Hepatocyte (in vitro differentiated cells): ENCODE measurements at regions not wholly inside any gene's neighbourhood (a gene's known extent, or its start where the extent isn't known, plus 50 kb on each side); places are given as distances from the start of the nearest gene placed in this dataset.

Experiments
- DNase-seq: peaks from one replicate; pipeline ENCODE4 v3.0.0-alpha.2; 2016; ENCODE audit warnings: low spot score
- H2AFZ ChIP-seq: fragments of 200-600 bp; sonication (generic); 2 replicates; pipeline ENCODE4 v1.6.0; 2016; ENCODE audit warnings: antibody characterized with exemption, mild to moderate bottlenecking
- H3K27ac ChIP-seq: fragments of 200-600 bp; sonication (generic); 2 replicates; pipeline ENCODE4 v1.5.1; 2016; ENCODE audit warnings: mild to moderate bottlenecking
- H3K27me3 ChIP-seq: fragments of 200-600 bp; sonication (generic); 2 replicates; pipeline ENCODE4 v1.6.1; 2016
- H3K36me3 ChIP-seq: fragments of 200-600 bp; sonication (generic); replicated peaks from 2 replicates; pipeline ENCODE4 v1.5.1; 2016; ENCODE audit warnings: low read depth; ENCODE audit not compliant: insufficient read depth
- H3K4me1 ChIP-seq: fragments of 200-600 bp; sonication (generic); 2 replicates; pipeline ENCODE4 v1.5.1; 2016; ENCODE audit warnings: mild to moderate bottlenecking, moderate library complexity; ENCODE audit not compliant: insufficient read depth
- H3K4me2 ChIP-seq: fragments of 200-600 bp; sonication (generic); 2 replicates; pipeline ENCODE4 v1.6.0; 2016
- H3K4me3 ChIP-seq: fragments of 200-600 bp; sonication (generic); 2 replicates; pipeline ENCODE4 v1.5.1; 2016; ENCODE audit warnings: mild to moderate bottlenecking
- H3K79me2 ChIP-seq: fragments of 200-600 bp; sonication (generic); 2 replicates; pipeline ENCODE4 v1.6.0; 2017; ENCODE audit warnings: mild to moderate bottlenecking
- H3K9me2 ChIP-seq: fragments of 200-600 bp; sonication (generic); replicated peaks from 2 replicates; pipeline ENCODE4 v1.6.0; 2017; ENCODE audit warnings: mild to moderate bottlenecking; ENCODE audit not compliant: insufficient read depth
- H3K9me3 ChIP-seq: fragments of 200-600 bp; sonication (generic); 2 replicates; pipeline ENCODE4 v1.5.1; 2016; ENCODE audit warnings: low read depth, mild to moderate bottlenecking
- H4K20me1 ChIP-seq: fragments of 200-600 bp; sonication (generic); 2 replicates; pipeline ENCODE4 v1.6.0; 2016; ENCODE audit warnings: mild to moderate bottlenecking; ENCODE audit not compliant: insufficient read depth, poor library complexity, severe bottlenecking
- EZH2 ChIP-seq: fragments of 200-600 bp; sonication (generic); IDR thresholded peaks from 2 replicates; pipeline ENCODE4 v1.6.1; 2016; ENCODE audit warnings: antibody characterized with exemption, mild to moderate bottlenecking, borderline replicate concordance
- EZH2phosphoT487 ChIP-seq: fragments of 200-600 bp; sonication (generic); IDR thresholded peaks from one replicate; pipeline ENCODE4 v1.6.1; 2018; ENCODE audit warnings: antibody characterized with exemption, mild to moderate bottlenecking, low read depth, moderate library complexity; ENCODE audit not compliant: unreplicated experiment, severe bottlenecking
- WGBS: methylation state at CpG from one replicate; pipeline ENCODE4 v1.1.6; 2016; ENCODE audit warnings: low lambda C conversion rate; ENCODE audit errors: missing lambda C conversion rate; 5-methylcytosine and 5-hydroxymethylcytosine counted together
- TF ChIP-seq, protein P1 (sequence below): fragments of 200-600 bp; sonication (generic); IDR thresholded peaks from 2 replicates; pipeline ENCODE4 v1.5.1; 2016; ENCODE audit warnings: antibody characterized with exemption, mild to moderate bottlenecking; ENCODE audit not compliant: poor library complexity

DNA sequence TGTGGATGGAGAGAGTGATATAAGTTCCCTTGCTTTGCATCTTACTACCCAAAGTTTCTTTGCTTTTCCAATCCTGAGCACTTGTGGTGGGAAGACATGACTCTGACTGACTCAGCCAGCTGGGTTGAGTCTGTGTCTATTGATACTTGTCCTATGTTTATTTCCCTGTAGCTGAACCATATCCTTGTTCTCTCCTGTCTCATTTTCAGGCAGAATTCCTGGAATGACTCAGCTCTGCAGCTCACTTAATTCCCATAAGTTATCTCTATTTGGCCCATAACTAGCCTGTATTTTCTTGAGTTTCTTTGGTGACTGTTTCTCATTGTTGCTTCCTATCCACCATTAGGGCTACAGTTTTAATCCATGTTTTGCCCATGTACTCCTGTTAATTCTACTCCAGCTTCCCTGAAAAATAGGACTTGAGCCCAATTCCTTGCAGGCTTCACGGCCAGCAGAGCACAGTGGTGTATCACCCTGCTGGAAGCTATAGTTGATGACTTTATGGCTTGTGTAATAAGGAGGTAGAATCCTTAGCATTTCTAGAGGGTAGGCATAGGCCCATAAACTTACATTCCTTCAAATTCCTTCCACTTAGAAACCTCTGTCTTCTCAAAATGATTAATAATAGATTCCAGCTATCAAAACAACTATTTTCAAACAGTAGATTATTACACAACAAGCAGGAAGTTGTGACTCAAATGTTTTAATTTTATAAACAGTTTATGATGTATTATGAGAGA lies 183.1 kb downstream of the TMTC3 start:
- Histone ChIP-seq H4K20me1 (no peaks in the 10 kb centered on the region), H2AFZ (no peak overlapping the region), H3K4me2 (peak overlapping the region; percentile 21), H3K9me2 (no peaks in the 10 kb centered on the region), H3K9me3 (no peaks in the 10 kb centered on the region), H3K27me3 (no peaks in the 10 kb centered on the region), H3K36me3 (no peaks in the 10 kb centered on the region), H3K4me3 (no peak overlapping the region), H3K79me2 (no peaks in the 10 kb centered on the region), H3K27ac (peak overlapping the region; percentile 54), H3K4me1 (no peaks in the 10 kb centered on the region)
- peak; percentile 8 for DNase-seq
- WGBS: 40% methylated on average over 1 of the region's 1 CpG
- TF ChIP-seq EZH2phosphoT487: no peak
- no peak for TF ChIP-seq EZH2
- TF ChIP-seq, protein P1, sequence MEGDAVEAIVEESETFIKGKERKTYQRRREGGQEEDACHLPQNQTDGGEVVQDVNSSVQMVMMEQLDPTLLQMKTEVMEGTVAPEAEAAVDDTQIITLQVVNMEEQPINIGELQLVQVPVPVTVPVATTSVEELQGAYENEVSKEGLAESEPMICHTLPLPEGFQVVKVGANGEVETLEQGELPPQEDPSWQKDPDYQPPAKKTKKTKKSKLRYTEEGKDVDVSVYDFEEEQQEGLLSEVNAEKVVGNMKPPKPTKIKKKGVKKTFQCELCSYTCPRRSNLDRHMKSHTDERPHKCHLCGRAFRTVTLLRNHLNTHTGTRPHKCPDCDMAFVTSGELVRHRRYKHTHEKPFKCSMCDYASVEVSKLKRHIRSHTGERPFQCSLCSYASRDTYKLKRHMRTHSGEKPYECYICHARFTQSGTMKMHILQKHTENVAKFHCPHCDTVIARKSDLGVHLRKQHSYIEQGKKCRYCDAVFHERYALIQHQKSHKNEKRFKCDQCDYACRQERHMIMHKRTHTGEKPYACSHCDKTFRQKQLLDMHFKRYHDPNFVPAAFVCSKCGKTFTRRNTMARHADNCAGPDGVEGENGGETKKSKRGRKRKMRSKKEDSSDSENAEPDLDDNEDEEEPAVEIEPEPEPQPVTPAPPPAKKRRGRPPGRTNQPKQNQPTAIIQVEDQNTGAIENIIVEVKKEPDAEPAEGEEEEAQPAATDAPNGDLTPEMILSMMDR: no peak

DNA sequence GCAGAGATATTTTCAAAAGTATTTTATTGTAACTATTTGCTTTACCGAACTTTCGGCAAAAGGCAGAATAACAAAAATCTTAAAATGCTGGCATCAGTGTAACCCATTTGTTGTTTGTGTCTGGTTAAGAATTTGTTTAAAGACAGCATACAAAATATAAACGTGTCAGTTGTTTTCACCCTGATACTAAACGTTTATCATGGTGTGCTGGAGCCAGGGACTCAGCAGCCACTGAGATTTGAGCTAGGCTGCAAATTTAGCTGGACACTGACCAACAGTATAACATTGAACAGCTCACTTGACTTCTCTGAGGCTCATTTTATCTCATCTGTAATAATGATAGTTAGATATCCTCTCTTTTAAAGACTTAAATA lies 183.7 kb downstream of the TMTC3 start:
- Histone ChIP-seq H3K27me3 (no peaks in the 10 kb centered on the region), H3K36me3 (no peaks in the 10 kb centered on the region), H3K9me3 (no peaks in the 10 kb centered on the region), H3K4me1 (no peaks in the 10 kb centered on the region), H4K20me1 (no peaks in the 10 kb centered on the region), H3K4me3 (no peak overlapping the region), H3K9me2 (no peaks in the 10 kb centered on the region), H2AFZ (no peak overlapping the region), H3K27ac (peak overlapping the region; percentile 54), H3K4me2 (no peak overlapping the region), H3K79me2 (no peaks in the 10 kb centered on the region)
- no peak for DNase-seq
- WGBS: 68% methylated on average over 4 of the region's 4 CpGs
- TF ChIP-seq EZH2 (no peak), EZH2phosphoT487 (no peak)
- TF ChIP-seq, protein P1: no peak

DNA sequence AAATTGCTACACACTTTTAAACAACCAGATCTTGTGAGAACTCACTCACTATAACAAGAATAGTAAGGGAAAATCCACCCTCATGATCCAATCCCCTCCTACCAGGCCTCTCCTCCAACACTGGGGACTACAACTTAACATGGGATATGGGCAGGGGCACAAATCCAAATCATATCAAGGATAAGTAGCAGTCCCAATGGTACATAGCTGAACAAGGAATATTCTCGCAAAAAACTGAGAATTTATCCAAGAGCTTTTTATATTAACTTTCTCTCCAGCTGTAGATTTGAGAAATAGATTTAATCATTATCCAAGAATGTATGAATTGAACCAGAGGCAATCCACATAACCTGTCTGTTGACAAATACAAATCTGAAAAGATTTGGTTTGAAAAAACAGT lies 185.2 kb downstream of the TMTC3 start:
- Histone ChIP-seq H3K27me3 (no peaks in the 10 kb centered on the region), H3K9me3 (no peaks in the 10 kb centered on the region), H3K4me3 (no peak overlapping the region), H3K9me2 (no peaks in the 10 kb centered on the region), H2AFZ (no peak overlapping the region), H3K4me1 (no peaks in the 10 kb centered on the region), H3K4me2 (no peak overlapping the region), H3K36me3 (no peaks in the 10 kb centered on the region), H3K27ac (no peak overlapping the region), H3K79me2 (no peaks in the 10 kb centered on the region), H4K20me1 (no peaks in the 10 kb centered on the region)
- 100% methylated on average over 1 of the region's 1 CpG for WGBS
- TF ChIP-seq EZH2 (no peak), EZH2phosphoT487 (no peak)
- TF ChIP-seq, protein P1: no peak
- no peak for DNase-seq
